A673 (cell line): ENCODE measurements at regions not wholly inside any gene's neighbourhood (a gene's known extent, or its start where the extent isn't known, plus 50 kb on each side); places are given as distances from the start of the nearest gene placed in this dataset.
"Not testable (repeated sequence)": the region's sequence is repeated elsewhere in the genome, so short reads cannot be mapped to it uniquely, and the experiment has no call there.

Experiments
- BruUV-seq: library from RNA; stranded (reverse); fragments of 400-500 nt; replicated peaks from 2 replicates; lab custom pipeline; 2021; lab: Mats Ljungman, UMichigan
- CTCF ChIA-PET: fragments of 300-600 bp; sonication (Branson Sonifier 250); formaldehyde crosslinking; loops from one replicate; lab custom pipeline; 2022; ENCODE audit warnings: antibody characterized with exemption; lab: Charles Lee
- POLR2A ChIA-PET: fragments of 300-600 bp; sonication (Branson Sonifier 250); formaldehyde crosslinking; loops from one replicate; lab custom pipeline; 2022; ENCODE audit warnings: antibody characterized with exemption; ENCODE audit not compliant: low non-redundant PET; lab: Charles Lee
- DNase-seq: peaks from one replicate; pipeline ENCODE4 v3.0.0-alpha.2; 2015; ENCODE audit warnings: low spot score
- H3K27ac ChIP-seq: fragments of 200-600 bp; sonication (generic); 2 replicates; pipeline ENCODE4 v1.5.1; 2016; ENCODE audit warnings: mixed run types, low read depth, mild to moderate bottlenecking, mixed read lengths, antibody characterized with exemption, low read length; ENCODE audit not compliant: poor library complexity, severe bottlenecking
- H3K27me3 ChIP-seq: fragments of 200-600 bp; sonication (generic); replicated peaks from 2 replicates; pipeline ENCODE4 v1.6.1; 2017; ENCODE audit warnings: mixed run types, low read depth, mild to moderate bottlenecking, mixed read lengths, antibody characterized with exemption, low read length; ENCODE audit not compliant: insufficient read depth, poor library complexity
- H3K36me3 ChIP-seq: fragments of 200-600 bp; sonication (generic); 2 replicates; pipeline ENCODE4 v1.6.1; 2016; ENCODE audit warnings: mixed run types, mild to moderate bottlenecking, mixed read lengths, antibody characterized with exemption, low read length; ENCODE audit not compliant: insufficient read depth, poor library complexity, severe bottlenecking
- H3K4me1 ChIP-seq: fragments of 200-600 bp; sonication (generic); 2 replicates; pipeline ENCODE4 v1.6.1; 2017; ENCODE audit warnings: mixed run types, mild to moderate bottlenecking, mixed read lengths, antibody characterized with exemption, low read length; ENCODE audit not compliant: insufficient read depth, poor library complexity, severe bottlenecking
- H3K4me3 ChIP-seq: fragments of 200-600 bp; sonication (generic); 2 replicates; pipeline ENCODE4 v1.5.1; 2016; ENCODE audit warnings: low read depth, mixed run types, mild to moderate bottlenecking, mixed read lengths, low read length; ENCODE audit not compliant: poor library complexity, severe bottlenecking
- H3K9me3 ChIP-seq: fragments of 200-600 bp; sonication (generic); 2 replicates; pipeline ENCODE4 v1.6.1; 2016; ENCODE audit warnings: mixed run types, low read depth, mild to moderate bottlenecking, mixed read lengths, antibody characterized with exemption, low read length; ENCODE audit not compliant: poor library complexity, severe bottlenecking
- CTCF ChIP-seq: fragments of 300-800, 200-600 bp; sonication (generic); conservative IDR thresholded peaks from 2 replicates; pipeline ENCODE4 v1.5.1; 2017; ENCODE audit warnings: low read depth, mild to moderate bottlenecking, antibody characterized with exemption, low read length, moderate library complexity, mixed read lengths
- EZH2 ChIP-seq: fragments of 200-600 bp; sonication (generic); IDR thresholded peaks from 2 replicates; pipeline ENCODE4 v1.6.1; 2017; ENCODE audit warnings: borderline replicate concordance, low read depth, mild to moderate bottlenecking, mixed read lengths, antibody characterized with exemption, low read length; ENCODE audit not compliant: poor library complexity, severe bottlenecking
- intact Hi-C: fragments of 100-400 bp; cut with micrococcal nuclease; formaldehyde crosslinking; loops from one replicate; pipeline ENCODE4 v1.10.0; 2022; ENCODE audit not compliant: unreplicated experiment

DNA sequence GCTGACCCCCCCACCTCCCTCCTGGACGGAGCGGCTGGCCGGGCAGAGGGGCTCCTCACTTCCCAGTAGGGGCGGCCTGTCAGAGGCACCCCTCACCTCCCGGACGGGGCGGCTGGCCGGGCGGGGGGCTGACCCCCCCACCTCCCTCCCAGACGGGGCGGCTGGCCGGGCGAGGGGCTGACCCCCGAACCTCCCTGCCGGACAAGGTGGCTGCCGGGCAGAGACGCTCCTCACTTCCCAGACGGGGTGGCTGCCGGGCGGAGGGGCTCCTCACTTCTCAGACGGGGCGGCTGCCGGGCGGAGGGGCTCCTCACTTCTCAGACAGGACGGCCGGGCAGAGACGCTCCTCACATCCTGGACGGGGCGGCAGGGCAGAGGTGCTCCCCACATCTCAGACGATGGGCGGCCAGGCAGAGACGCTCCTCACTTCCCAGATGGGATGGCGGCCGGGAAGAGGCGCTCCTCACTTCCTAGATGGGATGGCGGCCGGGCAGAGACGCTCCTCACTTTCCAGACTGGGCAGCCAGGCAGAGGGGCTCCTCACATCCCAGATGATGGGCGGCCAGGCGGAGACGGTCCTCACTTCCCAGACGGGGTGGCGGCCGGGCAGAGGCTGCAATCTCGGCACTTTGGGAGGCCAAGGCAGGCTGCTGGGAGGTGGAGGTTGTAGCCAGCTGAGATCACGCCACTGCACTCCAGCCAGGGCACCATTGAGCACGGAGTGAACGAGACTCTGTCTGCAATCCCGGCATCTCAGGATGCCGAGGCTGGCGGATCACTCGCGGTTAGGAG, 66.2 kb upstream of the PAPPA2 start:
- intact Hi-C loops, H3K4me1 ChIP-seq, H3K4me3 ChIP-seq, BruUV-seq, DNase-seq, H3K36me3 ChIP-seq, H3K27ac ChIP-seq, CTCF ChIA-PET, H3K27me3 ChIP-seq, POLR2A ChIA-PET, H3K9me3 ChIP-seq: not testable (repeated sequence)

DNA sequence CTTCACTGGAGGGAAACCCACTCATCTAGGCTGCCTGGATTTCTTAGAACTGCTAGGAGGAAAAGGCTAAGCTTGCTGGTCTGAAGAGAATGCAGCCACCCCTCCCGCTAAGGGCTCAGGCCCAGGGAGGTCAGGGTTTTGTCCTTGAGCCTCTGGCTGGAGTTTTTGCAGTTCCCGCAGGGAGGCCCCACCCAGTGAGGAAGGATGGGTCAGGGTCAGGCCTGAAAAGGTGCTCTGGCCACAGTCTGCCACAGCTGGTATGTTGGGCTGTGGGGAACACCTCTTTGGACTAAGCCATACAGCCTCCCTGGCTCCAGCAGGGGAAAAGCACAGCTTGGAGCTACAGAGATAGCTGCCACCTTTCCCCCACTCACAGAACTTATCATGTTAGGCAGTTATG, 71.4 kb upstream of the PAPPA2 start:
- no peak overlapping the region for H3K4me3 ChIP-seq
- CTCF ChIA-PET, result no interaction called here
- POLR2A ChIA-PET, result no interaction called here
- H3K4me1 ChIP-seq, result no peaks in the 10 kb centered on the region
- H3K27me3 ChIP-seq, result no peaks in the 10 kb centered on the region
- no peaks in the 10 kb centered on the region for H3K36me3 ChIP-seq
- H3K9me3 ChIP-seq, result no peaks in the 10 kb centered on the region
- no peak for DNase-seq
- intact Hi-C loops, result no loop called here
- BruUV-seq, result no TSS peak
- TF ChIP-seq EZH2 (no peak), CTCF (no peak)
- H3K27ac ChIP-seq, result no peak overlapping the region

DNA sequence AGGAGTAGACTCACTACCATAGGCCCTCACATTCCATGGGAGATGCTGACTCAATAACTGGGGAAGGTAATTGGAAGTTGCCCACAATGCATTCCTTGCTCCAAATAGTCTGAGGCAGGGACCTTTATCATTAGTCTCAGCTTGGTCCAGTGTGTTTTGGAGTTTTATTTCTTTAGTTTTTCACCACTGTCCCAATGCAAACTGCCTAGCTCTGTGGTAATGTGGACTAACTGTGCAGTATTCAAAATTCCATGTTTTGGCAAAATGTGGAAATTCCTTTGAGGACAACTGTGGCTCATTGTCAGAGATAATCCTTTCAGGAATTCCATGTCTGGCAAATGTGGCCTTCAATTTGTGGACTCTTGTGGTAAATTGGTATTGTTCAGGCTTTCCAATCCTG, 78.1 kb upstream of the PAPPA2 start:
- DNase-seq, result no peak
- Histone ChIP-seq H3K27me3 (no peaks in the 10 kb centered on the region), H3K27ac (no peak overlapping the region), H3K4me3 (no peak overlapping the region), H3K9me3 (no peaks in the 10 kb centered on the region), H3K4me1 (no peaks in the 10 kb centered on the region), H3K36me3 (no peaks in the 10 kb centered on the region)
- ChIA-PET POLR2A (no interaction called here), CTCF (no interaction called here)
- intact Hi-C loops, result no loop called here
- TF ChIP-seq EZH2 (no peak), CTCF (no peak)
- BruUV-seq, result no TSS peak

DNA sequence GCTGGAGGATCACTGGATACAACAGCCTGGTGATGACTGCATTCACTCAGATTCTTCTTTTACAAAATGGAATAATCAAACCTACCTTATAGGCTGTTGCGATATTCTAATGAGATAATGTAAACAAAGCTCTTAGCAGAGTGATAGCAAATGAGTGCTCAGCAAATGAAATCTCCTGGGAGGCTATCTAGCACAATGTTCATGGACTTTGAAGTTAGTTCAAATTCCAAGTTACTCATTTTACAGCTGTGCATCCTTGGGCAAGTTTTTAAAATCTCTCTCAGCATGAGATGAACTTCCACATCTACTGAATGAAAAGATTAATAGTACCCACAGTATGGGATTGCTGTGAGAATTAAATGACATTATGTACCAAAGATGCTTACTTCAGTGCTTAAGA, 80.8 kb upstream of the PAPPA2 start:
- no peak for TF ChIP-seq EZH2
- TF ChIP-seq CTCF, result no peak
- intact Hi-C loops, result no loop called here
- no peak overlapping the region for H3K27ac ChIP-seq
- no peak overlapping the region for H3K4me3 ChIP-seq
- no peaks in the 10 kb centered on the region for H3K36me3 ChIP-seq
- BruUV-seq, result no TSS peak
- ChIA-PET CTCF (no interaction called here), POLR2A (no interaction called here)
- no peak for DNase-seq
- H3K9me3 ChIP-seq, result no peaks in the 10 kb centered on the region
- no peaks in the 10 kb centered on the region for H3K27me3 ChIP-seq
- no peaks in the 10 kb centered on the region for H3K4me1 ChIP-seq
